Panc1 (cell line): ENCODE measurements at regions not wholly inside any gene's neighbourhood (a gene's known extent, or its start where the extent isn't known, plus 50 kb on each side); places are given as distances from the start of the nearest gene placed in this dataset.

Experiments used
- ATAC-seq: fragments of 200-7000 bp; cut with Tn5 transposase; 2 replicates; pipeline ENCODE4 v1.9.1; 2020; ENCODE audit warnings: mild to moderate bottlenecking, moderate library complexity
- BruUV-seq: library from RNA; stranded (reverse); fragments of 400-500 nt; replicated peaks from 2 replicates; lab custom pipeline; 2021; lab: Mats Ljungman, UMichigan
- CTCF ChIA-PET: fragments of 300-600 bp; sonication (Branson Sonifier 250); formaldehyde crosslinking; loops from one replicate; lab custom pipeline; 2022; ENCODE audit warnings: antibody characterized with exemption; lab: Charles Lee
- POLR2A ChIA-PET: fragments of 300-600 bp; sonication (Branson Sonifier 250); formaldehyde crosslinking; loops from one replicate; lab custom pipeline; 2022; ENCODE audit warnings: antibody characterized with exemption; lab: Charles Lee
- DNase-seq: peaks from one replicate; pipeline ENCODE4 v3.0.0-alpha.2; 2010; ENCODE audit warnings: low read depth, low spot score
- H3K27ac ChIP-seq: 2 replicates; pipeline ENCODE4 v1.5.1; 2011; ENCODE audit warnings: mild to moderate bottlenecking, low read length, inconsistent platforms
- H3K27me3 ChIP-seq: fragments of 200-500 bp; sonication (Bioruptor generic); 2 replicates; pipeline ENCODE4 v1.6.0; 2014; ENCODE audit warnings: low read length, inconsistent platforms; ENCODE audit not compliant: control insufficient read depth, insufficient read depth
- H3K36me3 ChIP-seq: fragments of 200-500 bp; sonication (Bioruptor generic); 2 replicates; pipeline ENCODE4 v1.5.1; 2014; ENCODE audit warnings: inconsistent platforms, mild to moderate bottlenecking, low read length, moderate library complexity; ENCODE audit not compliant: control insufficient read depth, insufficient read depth
- H3K4me1 ChIP-seq: 2 replicates; pipeline ENCODE4 v1.5.1; 2011; ENCODE audit warnings: inconsistent platforms, mild to moderate bottlenecking, low read length, moderate library complexity; ENCODE audit not compliant: control insufficient read depth, insufficient read depth
- H3K4me3 ChIP-seq, 2 experiments: 2 replicates each; pipeline ENCODE4 v1.5.1; 2011 to 2012; ENCODE audit warnings: low read depth in 2 of 2, low read length in 2 of 2, mild to moderate bottlenecking in 2 of 2, inconsistent platforms in 1 of 2, moderate library complexity in 1 of 2
- H3K9me3 ChIP-seq: fragments of 200-500 bp; sonication (Bioruptor generic); 2 replicates; pipeline ENCODE4 v1.5.1; 2014; ENCODE audit warnings: low read depth, mild to moderate bottlenecking, inconsistent platforms, low read length, moderate library complexity; ENCODE audit not compliant: control insufficient read depth, insufficient read depth
- POLR2AphosphoS5 ChIP-seq: IDR thresholded peaks from 2 replicates; pipeline ENCODE4 v1.6.1; 2012; ENCODE audit warnings: mild to moderate bottlenecking, low read depth, low read length, moderate library complexity
- SIN3A ChIP-seq: IDR thresholded peaks from 2 replicates; pipeline ENCODE4 v1.6.1; 2012; ENCODE audit warnings: low read depth, mild to moderate bottlenecking, low read length, moderate library complexity, borderline replicate concordance; ENCODE audit not compliant: insufficient read depth
- TCF7L2 ChIP-seq: IDR thresholded peaks from 2 replicates; pipeline ENCODE4 v1.6.1; 2011; ENCODE audit warnings: mild to moderate bottlenecking, low read depth, low read length, inconsistent platforms
- in situ Hi-C: cut with HindIII; loops from 2 replicates; pipeline ENCODE4 v1.10.0; 2016; ENCODE audit warnings: low sequenced_read_pairs, low pct_unique_long_range_greater_than_20kb
- intact Hi-C: fragments of 100-400 bp; cut with micrococcal nuclease; formaldehyde crosslinking; loops from one replicate; pipeline ENCODE4 v1.10.0; 2022; ENCODE audit not compliant: unreplicated experiment
- TF ChIP-seq, protein P1 (sequence below), 2 experiments: IDR thresholded peaks; 2 replicates each; pipeline ENCODE4 v1.6.1; 2011 to 2012; ENCODE audit warnings: low read depth in 2 of 2, control low read depth in 1 of 2, low read length in 1 of 2, mild to moderate bottlenecking in 1 of 2, moderate library complexity in 1 of 2; ENCODE audit not compliant: insufficient read depth in 1 of 2
- TF ChIP-seq, protein P2 (sequence below): fragments of 450-650 bp; IDR thresholded peaks from 2 replicates; pipeline ENCODE4 v1.5.1; 2017; ENCODE audit warnings: mild to moderate bottlenecking

DNA sequence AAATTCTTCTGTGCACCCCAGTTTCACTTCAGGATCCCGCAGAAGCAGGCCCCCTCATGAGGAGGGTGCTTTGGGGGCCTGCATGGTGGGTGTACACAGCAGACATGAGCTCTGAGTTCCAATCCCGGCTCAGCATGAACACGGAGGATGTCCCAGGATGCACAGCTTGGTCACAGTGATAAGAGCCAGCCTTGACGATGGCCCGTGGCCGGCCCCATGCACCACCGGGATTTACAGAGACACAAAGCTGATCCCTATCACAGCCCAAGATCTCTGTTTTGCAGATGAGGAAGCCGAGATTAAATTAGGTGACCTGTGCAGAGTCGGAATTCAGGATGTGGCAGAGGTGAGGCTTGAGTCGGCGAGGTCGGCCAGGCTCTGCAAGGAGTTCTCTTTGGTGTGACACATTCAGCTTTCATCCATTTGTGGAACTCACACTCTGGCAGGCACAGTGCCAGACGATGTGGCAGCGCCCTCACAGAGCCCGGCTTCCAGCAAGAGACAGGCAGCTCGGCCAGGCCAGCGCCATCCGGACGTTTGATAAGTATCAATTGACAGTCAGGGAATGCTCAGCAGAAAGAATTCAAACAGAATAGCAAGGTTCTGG lies 456.3 kb upstream of the MYT1L start:
- Histone ChIP-seq H3K27me3 (peaks cover 2% of the 10 kb centered on the region; the same call in 1 of the 2 replicates), H3K27ac (no peak overlapping the region), H3K36me3 (no peaks in the 10 kb centered on the region; the same call in 1 of the 2 replicates), H3K4me3 (no peak overlapping the region), H3K9me3 (no peaks in the 10 kb centered on the region), H3K4me1 (no peaks in the 10 kb centered on the region)
- BruUV-seq, result no TSS peak
- POLR2A ChIA-PET, result no interaction called here
- intact Hi-C loops, result no loop called here
- no peak for TF ChIP-seq SIN3A
- TF ChIP-seq TCF7L2, result no peak
- TF ChIP-seq, protein P1, sequence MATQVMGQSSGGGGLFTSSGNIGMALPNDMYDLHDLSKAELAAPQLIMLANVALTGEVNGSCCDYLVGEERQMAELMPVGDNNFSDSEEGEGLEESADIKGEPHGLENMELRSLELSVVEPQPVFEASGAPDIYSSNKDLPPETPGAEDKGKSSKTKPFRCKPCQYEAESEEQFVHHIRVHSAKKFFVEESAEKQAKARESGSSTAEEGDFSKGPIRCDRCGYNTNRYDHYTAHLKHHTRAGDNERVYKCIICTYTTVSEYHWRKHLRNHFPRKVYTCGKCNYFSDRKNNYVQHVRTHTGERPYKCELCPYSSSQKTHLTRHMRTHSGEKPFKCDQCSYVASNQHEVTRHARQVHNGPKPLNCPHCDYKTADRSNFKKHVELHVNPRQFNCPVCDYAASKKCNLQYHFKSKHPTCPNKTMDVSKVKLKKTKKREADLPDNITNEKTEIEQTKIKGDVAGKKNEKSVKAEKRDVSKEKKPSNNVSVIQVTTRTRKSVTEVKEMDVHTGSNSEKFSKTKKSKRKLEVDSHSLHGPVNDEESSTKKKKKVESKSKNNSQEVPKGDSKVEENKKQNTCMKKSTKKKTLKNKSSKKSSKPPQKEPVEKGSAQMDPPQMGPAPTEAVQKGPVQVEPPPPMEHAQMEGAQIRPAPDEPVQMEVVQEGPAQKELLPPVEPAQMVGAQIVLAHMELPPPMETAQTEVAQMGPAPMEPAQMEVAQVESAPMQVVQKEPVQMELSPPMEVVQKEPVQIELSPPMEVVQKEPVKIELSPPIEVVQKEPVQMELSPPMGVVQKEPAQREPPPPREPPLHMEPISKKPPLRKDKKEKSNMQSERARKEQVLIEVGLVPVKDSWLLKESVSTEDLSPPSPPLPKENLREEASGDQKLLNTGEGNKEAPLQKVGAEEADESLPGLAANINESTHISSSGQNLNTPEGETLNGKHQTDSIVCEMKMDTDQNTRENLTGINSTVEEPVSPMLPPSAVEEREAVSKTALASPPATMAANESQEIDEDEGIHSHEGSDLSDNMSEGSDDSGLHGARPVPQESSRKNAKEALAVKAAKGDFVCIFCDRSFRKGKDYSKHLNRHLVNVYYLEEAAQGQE (IDR thresholded peaks at IDR 0.05; ENCODE audit: insufficient read depth in 1 of 2, low read depth in 2 of 2, low read length in 1 of 2), result no peak
- no peak for TF ChIP-seq POLR2AphosphoS5
- TF ChIP-seq, protein P2, sequence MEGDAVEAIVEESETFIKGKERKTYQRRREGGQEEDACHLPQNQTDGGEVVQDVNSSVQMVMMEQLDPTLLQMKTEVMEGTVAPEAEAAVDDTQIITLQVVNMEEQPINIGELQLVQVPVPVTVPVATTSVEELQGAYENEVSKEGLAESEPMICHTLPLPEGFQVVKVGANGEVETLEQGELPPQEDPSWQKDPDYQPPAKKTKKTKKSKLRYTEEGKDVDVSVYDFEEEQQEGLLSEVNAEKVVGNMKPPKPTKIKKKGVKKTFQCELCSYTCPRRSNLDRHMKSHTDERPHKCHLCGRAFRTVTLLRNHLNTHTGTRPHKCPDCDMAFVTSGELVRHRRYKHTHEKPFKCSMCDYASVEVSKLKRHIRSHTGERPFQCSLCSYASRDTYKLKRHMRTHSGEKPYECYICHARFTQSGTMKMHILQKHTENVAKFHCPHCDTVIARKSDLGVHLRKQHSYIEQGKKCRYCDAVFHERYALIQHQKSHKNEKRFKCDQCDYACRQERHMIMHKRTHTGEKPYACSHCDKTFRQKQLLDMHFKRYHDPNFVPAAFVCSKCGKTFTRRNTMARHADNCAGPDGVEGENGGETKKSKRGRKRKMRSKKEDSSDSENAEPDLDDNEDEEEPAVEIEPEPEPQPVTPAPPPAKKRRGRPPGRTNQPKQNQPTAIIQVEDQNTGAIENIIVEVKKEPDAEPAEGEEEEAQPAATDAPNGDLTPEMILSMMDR, result no peak
- DNase-seq (no peak), ATAC-seq (no peak)
- CTCF ChIA-PET, result no interaction called here
- in situ Hi-C loops, result no loop called here

DNA sequence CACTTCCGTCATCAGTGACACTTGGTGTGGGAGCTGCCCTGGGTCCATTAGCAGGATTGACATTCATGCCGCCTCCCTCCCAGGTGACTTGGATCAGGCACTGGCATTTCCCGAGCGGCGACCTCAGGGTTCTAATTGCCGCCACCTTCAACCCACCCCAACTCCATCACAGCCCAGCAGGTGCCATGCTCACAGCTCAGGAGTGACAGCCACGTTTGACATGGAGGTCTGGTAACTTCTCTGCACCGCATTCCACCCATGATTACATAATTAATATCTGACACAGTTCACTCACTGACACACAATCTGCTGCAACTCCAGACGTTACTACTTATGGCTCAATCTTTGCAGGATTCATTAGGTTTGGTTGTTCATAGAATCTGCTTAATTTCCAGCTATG lies 450.9 kb upstream of the MYT1L start:
- DNase-seq (no peak), ATAC-seq (no peak)
- intact Hi-C loops (no loop called here), in situ Hi-C loops (no loop called here)
- ChIA-PET POLR2A (no interaction called here), CTCF (no interaction called here)
- BruUV-seq, result no TSS peak
- Histone ChIP-seq H3K36me3 (no peaks in the 10 kb centered on the region), H3K9me3 (no peaks in the 10 kb centered on the region), H3K4me3 (no peak overlapping the region), H3K27ac (no peak overlapping the region), H3K4me1 (no peaks in the 10 kb centered on the region), H3K27me3 (no peaks in the 10 kb centered on the region; the same call in 1 of the 2 replicates)
- TF ChIP-seq SIN3A (no peak), POLR2AphosphoS5 (no peak), TCF7L2 (no peak)
- TF ChIP-seq, protein P1 (IDR thresholded peaks at IDR 0.05; ENCODE audit: insufficient read depth in 1 of 2, low read depth in 2 of 2, low read length in 1 of 2), result no peak
- TF ChIP-seq, protein P2, result no peak
